ENCODE measurements at regions not wholly inside any gene's neighbourhood (a gene's known extent, or its start where the extent isn't known, plus 50 kb on each side); places are given as distances from the start of the nearest gene placed in this dataset.

DNA sequence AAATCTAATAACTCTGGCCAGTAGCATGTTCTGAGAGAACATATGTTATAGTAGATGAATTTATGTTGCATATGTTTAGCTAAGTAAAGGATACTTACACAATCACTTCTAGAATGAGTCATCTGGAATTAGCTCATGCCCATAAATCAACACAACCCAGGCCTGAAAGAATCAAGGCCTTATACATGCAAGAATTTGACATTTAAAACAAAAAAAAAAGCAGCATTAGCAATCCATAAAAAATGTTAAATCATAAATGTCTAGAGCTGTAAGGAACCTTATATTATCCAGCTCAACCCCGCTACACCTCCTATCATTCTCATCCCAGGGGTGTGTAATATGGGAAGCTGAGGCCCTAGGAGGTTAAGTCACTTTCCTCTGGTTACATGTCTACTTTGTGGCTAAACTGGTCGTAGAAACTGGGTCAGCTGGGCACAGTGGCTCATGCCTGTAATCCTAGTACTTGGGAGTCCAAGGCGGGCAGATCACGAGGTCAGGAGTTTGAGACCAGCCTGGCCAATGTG, 105.2 kb upstream of the CARMIL1 start (continued):
- peak; percentile 84 for TF ChIP-seq CEBPB (IDR thresholded peaks at IDR 0.05; ENCODE audit: borderline replicate concordance, low read depth, low read length)
- TF ChIP-seq, protein P1, sequence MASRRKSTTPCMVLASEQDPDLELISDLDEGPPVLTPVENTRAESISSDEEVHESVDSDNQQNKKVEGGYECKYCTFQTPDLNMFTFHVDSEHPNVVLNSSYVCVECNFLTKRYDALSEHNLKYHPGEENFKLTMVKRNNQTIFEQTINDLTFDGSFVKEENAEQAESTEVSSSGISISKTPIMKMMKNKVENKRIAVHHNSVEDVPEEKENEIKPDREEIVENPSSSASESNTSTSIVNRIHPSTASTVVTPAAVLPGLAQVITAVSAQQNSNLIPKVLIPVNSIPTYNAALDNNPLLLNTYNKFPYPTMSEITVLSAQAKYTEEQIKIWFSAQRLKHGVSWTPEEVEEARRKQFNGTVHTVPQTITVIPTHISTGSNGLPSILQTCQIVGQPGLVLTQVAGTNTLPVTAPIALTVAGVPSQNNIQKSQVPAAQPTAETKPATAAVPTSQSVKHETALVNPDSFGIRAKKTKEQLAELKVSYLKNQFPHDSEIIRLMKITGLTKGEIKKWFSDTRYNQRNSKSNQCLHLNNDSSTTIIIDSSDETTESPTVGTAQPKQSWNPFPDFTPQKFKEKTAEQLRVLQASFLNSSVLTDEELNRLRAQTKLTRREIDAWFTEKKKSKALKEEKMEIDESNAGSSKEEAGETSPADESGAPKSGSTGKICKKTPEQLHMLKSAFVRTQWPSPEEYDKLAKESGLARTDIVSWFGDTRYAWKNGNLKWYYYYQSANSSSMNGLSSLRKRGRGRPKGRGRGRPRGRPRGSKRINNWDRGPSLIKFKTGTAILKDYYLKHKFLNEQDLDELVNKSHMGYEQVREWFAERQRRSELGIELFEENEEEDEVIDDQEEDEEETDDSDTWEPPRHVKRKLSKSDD (CRISPR knock-in tag; IDR thresholded peaks at IDR 0.05; ENCODE audit: low read depth): no peak

DNA sequence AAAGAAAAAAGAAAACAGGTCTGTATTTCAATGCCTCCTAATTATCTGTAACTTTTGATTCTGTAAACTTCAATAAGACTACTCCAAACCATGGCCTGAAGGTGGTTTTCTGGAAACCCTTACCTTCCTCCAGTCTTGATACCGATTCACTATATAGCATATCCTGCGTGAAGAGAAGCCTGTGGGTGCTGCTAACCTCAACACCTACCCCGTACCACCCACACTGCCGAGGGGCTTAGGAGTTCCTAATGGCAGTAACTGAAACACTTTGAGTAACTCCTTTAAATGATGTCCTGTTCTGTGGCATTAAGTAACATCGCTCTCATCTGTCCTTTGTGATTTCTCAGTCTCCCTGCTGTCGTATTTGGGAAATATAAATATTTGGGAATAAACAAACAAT, 104.5 kb upstream of the CARMIL1 start:
- no peak for FAIRE-seq
- TF ChIP-seq ZNF780A (CRISPR knock-in tag; IDR thresholded peaks at IDR 0.05): no peak
- no peak for TF ChIP-seq ZEB1 (IDR thresholded peaks at IDR 0.05; ENCODE audit: insufficient replicate concordance, low read depth)
- no peak for TF ChIP-seq ASH2L (IDR thresholded peaks at IDR 0.05; ENCODE audit: insufficient read length, low read depth, low read length)
- TF ChIP-seq, protein P2, sequence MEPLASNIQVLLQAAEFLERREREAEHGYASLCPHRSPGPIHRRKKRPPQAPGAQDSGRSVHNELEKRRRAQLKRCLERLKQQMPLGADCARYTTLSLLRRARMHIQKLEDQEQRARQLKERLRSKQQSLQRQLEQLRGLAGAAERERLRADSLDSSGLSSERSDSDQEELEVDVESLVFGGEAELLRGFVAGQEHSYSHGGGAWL (CRISPR knock-in tag; IDR thresholded peaks at IDR 0.05): no peak
- no peak for TF ChIP-seq KDM2A (CRISPR knock-in tag; IDR thresholded peaks at IDR 0.05; ENCODE audit: borderline replicate concordance, low read depth)
- TF ChIP-seq, protein P3, sequence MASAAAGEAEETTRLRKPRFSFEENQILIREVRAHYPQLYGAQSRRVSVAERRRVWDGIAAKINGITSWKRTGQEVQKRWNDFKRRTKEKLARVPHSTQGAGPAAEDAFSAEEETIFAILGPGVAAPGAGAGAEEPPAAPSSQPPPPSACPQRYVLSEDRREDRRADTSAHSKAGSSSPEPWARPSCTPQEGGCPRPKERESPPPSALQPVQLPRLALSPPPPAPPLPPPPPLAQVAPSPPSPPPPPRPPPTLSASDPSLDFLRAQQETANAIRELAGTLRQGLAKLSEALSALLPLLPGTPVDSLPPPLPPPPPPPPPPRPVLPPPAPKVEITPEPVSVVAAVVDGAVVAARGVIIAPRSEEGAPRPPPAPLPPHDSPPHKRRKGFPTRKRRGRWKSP (CRISPR knock-in tag; IDR thresholded peaks at IDR 0.05): no peak
- TF ChIP-seq ZNF326 (CRISPR knock-in tag; IDR thresholded peaks at IDR 0.05; ENCODE audit: borderline replicate concordance): no peak
- TF ChIP-seq ARID2 (CRISPR knock-in tag; IDR thresholded peaks at IDR 0.05; ENCODE audit: borderline replicate concordance): no peak
- no peak for TF ChIP-seq ZNF567 (CRISPR knock-in tag; IDR thresholded peaks at IDR 0.05; ENCODE audit: borderline replicate concordance)
- no peak for TF ChIP-seq SP2 (CRISPR knock-in tag; IDR thresholded peaks at IDR 0.05)
- no peak for TF ChIP-seq ZFAT (CRISPR knock-in tag; conservative IDR thresholded peaks at IDR 0.05)
- no peak for TF ChIP-seq ZNF749 (CRISPR knock-in tag; IDR thresholded peaks at IDR 0.05; ENCODE audit: borderline replicate concordance)
- TF ChIP-seq, protein P4, sequence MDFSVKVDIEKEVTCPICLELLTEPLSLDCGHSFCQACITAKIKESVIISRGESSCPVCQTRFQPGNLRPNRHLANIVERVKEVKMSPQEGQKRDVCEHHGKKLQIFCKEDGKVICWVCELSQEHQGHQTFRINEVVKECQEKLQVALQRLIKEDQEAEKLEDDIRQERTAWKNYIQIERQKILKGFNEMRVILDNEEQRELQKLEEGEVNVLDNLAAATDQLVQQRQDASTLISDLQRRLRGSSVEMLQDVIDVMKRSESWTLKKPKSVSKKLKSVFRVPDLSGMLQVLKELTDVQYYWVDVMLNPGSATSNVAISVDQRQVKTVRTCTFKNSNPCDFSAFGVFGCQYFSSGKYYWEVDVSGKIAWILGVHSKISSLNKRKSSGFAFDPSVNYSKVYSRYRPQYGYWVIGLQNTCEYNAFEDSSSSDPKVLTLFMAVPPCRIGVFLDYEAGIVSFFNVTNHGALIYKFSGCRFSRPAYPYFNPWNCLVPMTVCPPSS (IDR thresholded peaks at IDR 0.05): no peak
- TF ChIP-seq KDM5A (IDR thresholded peaks at IDR 0.05; ENCODE audit: borderline replicate concordance, low read length): no peak
- TF ChIP-seq NFRKB (IDR thresholded peaks at IDR 0.05): no peak
- no peak for TF ChIP-seq PTBP1 (IDR thresholded peaks at IDR 0.05; ENCODE audit: low read depth, low read length, poor library complexity, severe bottlenecking)
- TF ChIP-seq HDAC2 (CRISPR knock-in tag; IDR thresholded peaks at IDR 0.05): no peak
- no peak overlapping the region for H3K4me2 ChIP-seq (ENCODE audit: low read depth, low read length)
- POLR2A ChIA-PET: no interaction called here
- intact Hi-C loops (cut with micrococcal nuclease; ENCODE audit: unreplicated experiment): no loop called here
- 55% methylated on average over 6 of the region's 6 CpGs for WGBS (ENCODE audit: low lambda C conversion rate)
- no peak overlapping the region for H2AFZ ChIP-seq (ENCODE audit: low read length)
- H3K36me3 ChIP-seq (replicated peaks in 1 of 2; ENCODE audit: control insufficient read depth in 1 of 2, insufficient read depth in 2 of 2, low read length in 2 of 2): no peaks in the 10 kb centered on the region
- no peak for DNase-seq (ENCODE audit: low spot score)
- in situ Hi-C loops (cut with HindIII; ENCODE audit: extremely low pct_ligation_motif_present, low pct_unique_long_range_greater_than_20kb): no loop called here
- H3K9me3 ChIP-seq (ENCODE audit: low read length): no peaks in the 10 kb centered on the region
- H3K4me1 ChIP-seq (ENCODE audit: insufficient read depth, low read length): peaks cover 9% of the 10 kb centered on the region
- H3K4me3 ChIP-seq (replicated peaks in 1 of 3; ENCODE audit: insufficient read depth in 1 of 3, low read depth in 2 of 3, low read length in 3 of 3): no peak overlapping the region
- no peaks in the 10 kb centered on the region for H3K79me2 ChIP-seq (ENCODE audit: insufficient read depth, low read length)
- peaks cover 0 to 8% of the 10 kb centered on the region in 2 experiments; a peak in 2 of 5 replicates for H3K27me3 ChIP-seq (ENCODE audit: control insufficient read depth in 1 of 2, insufficient read depth in 2 of 2, low read length in 2 of 2)
- no peak overlapping the region for H3K9ac ChIP-seq (ENCODE audit: insufficient read depth, low read depth, low read length)
- no peaks in the 10 kb centered on the region for H4K20me1 ChIP-seq (ENCODE audit: insufficient read depth, low read length)
- CTCF ChIA-PET (ENCODE audit: low intra/inter-chr PET ratio, low total read pairs): no interaction called here
- H3K27ac ChIP-seq (ENCODE audit: extremely low read length, insufficient read depth, low read length): no peak overlapping the region
- ATAC-seq: no peak
- no TSS peak for BruUV-seq (replicated peaks)
